Upper lobe of left lung (tissue), 4 donors: ENCODE measurements at regions not wholly inside any gene's neighbourhood (a gene's known extent, or its start where the extent isn't known, plus 50 kb on each side); places are given as distances from the start of the nearest gene placed in this dataset.

Experiments
- CTCF ChIP-seq, 6 experiments: fragments of 450-650 bp in 4 of 6; fragments of 200-600 bp in 2 of 6; sonication (generic) in 2 of 6; IDR thresholded peaks; one replicate each; pipeline ENCODE4 v1.5.1; 2016 to 2019; ENCODE audit warnings: antibody characterized with exemption in 6 of 6
- EP300 ChIP-seq, 4 donors: sonication (generic); formaldehyde crosslinking; IDR thresholded peaks; one replicate each; pipeline ENCODE4 v1.5.1; 2017; ENCODE audit warnings: antibody characterized with exemption in 4 of 4, control low read depth in 2 of 4
- POLR2A ChIP-seq, 4 donors: fragments of 450-650 bp; IDR thresholded peaks; one replicate each; pipeline ENCODE4 v1.5.1; 2016 to 2017; ENCODE audit warnings: antibody characterized with exemption in 4 of 4, mild to moderate bottlenecking in 2 of 4
- POLR2AphosphoS5 ChIP-seq, 2 donors: sonication (generic); formaldehyde crosslinking; IDR thresholded peaks; one replicate each; pipeline ENCODE4 v1.5.1; 2017; ENCODE audit warnings: antibody characterized with exemption in 2 of 2

DNA sequence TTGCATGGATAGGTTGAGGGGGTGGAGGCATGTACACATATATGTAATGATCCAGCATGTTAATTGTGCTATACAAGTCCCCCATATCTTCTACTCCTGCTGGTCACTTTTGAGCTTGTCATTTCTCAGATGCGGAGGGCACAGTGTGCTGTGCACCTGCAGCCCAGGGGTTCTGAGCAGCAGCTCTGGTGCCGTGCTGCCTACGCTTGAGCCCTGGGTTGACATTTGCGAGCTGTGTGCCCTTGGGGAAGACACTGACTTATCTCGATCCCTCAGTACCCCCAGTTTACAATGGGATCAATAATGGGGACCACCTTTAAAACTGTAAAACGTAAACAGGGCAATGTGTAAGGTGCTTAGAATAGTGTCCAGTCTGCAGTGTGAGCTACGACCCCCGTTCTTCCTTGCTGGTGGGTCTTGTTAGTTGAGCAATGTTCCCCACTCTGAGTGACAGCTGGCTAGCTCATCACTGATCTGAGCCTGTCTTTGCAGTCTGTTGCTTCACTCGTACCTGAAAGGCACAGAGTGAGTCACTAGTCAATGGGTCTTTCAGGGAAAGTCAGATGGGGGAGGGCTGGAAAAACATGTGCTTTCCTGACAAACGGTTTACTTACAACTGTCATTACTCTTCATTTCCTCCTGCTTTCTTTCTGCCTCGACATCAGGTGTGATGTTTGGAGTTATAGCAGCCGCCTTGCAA is 91.7 kb downstream of the SLC2A10 start:
- no peak for TF ChIP-seq POLR2A (IDR thresholded peaks at IDR 0.05)
- no peak for TF ChIP-seq CTCF (IDR thresholded peaks at IDR 0.05)
- no peak for TF ChIP-seq EP300 (IDR thresholded peaks at IDR 0.05)
- TF ChIP-seq POLR2AphosphoS5 (IDR thresholded peaks at IDR 0.05), result no peak
